Astrocyte (in vitro differentiated cells and primary cell): ENCODE measurements at regions not wholly inside any gene's neighbourhood (a gene's known extent, or its start where the extent isn't known, plus 50 kb on each side); places are given as distances from the start of the nearest gene placed in this dataset.
A peak's percentile ranks its signal among the peaks of the same experiment; 100 is the strongest.

Experiments
- DNase-seq: peaks from one replicate; pipeline ENCODE4 v3.0.0-alpha.2; 2010; ENCODE audit warnings: low read depth
- FAIRE-seq: peaks from 2 replicates; lab custom pipeline; 2011; peaks lifted over from hg19 to GRCh38; lab: Jason Lieb, UNC
- H2AFZ ChIP-seq: 2 replicates; pipeline ENCODE4 v1.6.0; 2012; ENCODE audit warnings: low read depth, low read length, inconsistent platforms
- H3K27ac ChIP-seq: 2 replicates; pipeline ENCODE4 v1.5.1; 2011; ENCODE audit warnings: low read depth, low read length, inconsistent platforms
- H3K27me3 ChIP-seq: 2 replicates; pipeline ENCODE4 v1.6.0; 2011; ENCODE audit warnings: low read length, inconsistent platforms; ENCODE audit not compliant: insufficient read depth
- H3K36me3 ChIP-seq: 2 replicates; pipeline ENCODE4 v1.5.1; 2011; ENCODE audit warnings: low read length, inconsistent platforms; ENCODE audit not compliant: insufficient read depth
- H3K4me1 ChIP-seq: 2 replicates; pipeline ENCODE4 v1.5.1; 2011; ENCODE audit warnings: low read length, inconsistent platforms; ENCODE audit not compliant: insufficient read depth
- H3K4me2 ChIP-seq: 2 replicates; pipeline ENCODE4 v1.6.0; 2012; ENCODE audit warnings: low read length, inconsistent platforms
- H3K4me3 ChIP-seq: 2 replicates; pipeline ENCODE4 v1.5.1; 2011; ENCODE audit warnings: low read depth, mild to moderate bottlenecking, low read length, inconsistent platforms; ENCODE audit not compliant: insufficient read depth
- H3K79me2 ChIP-seq: 2 replicates; pipeline ENCODE4 v1.6.0; 2012; ENCODE audit warnings: mild to moderate bottlenecking, low read length, inconsistent platforms; ENCODE audit not compliant: insufficient read depth
- H3K9ac ChIP-seq: 2 replicates; pipeline ENCODE4 v1.6.0; 2012; ENCODE audit warnings: mild to moderate bottlenecking, low read length, inconsistent platforms
- H3K9me3 ChIP-seq: 2 replicates; pipeline ENCODE4 v1.5.1; 2012; ENCODE audit warnings: low read depth, mild to moderate bottlenecking, low read length, inconsistent platforms; ENCODE audit not compliant: insufficient read depth
- H4K20me1 ChIP-seq: 2 replicates; pipeline ENCODE4 v1.6.0; 2012; ENCODE audit warnings: low read length, inconsistent platforms; ENCODE audit not compliant: insufficient read depth
- H3K27ac Mint-ChIP-seq: one replicate; pipeline ENCODE4 v1.8.0; 2021; ENCODE audit warnings: mild to moderate bottlenecking, mixed read lengths; ENCODE audit not compliant: unreplicated experiment
- H3K27me3 Mint-ChIP-seq: one replicate; pipeline ENCODE4 v1.8.0; 2021; ENCODE audit warnings: low read depth, mixed read lengths; ENCODE audit not compliant: unreplicated experiment
- H3K36me3 Mint-ChIP-seq: one replicate; pipeline ENCODE4 v1.8.0; 2021; ENCODE audit warnings: low read depth, mixed read lengths; ENCODE audit not compliant: unreplicated experiment
- H3K4me1 Mint-ChIP-seq: one replicate; pipeline ENCODE4 v1.8.0; 2021; ENCODE audit warnings: low read depth, mixed read lengths; ENCODE audit not compliant: unreplicated experiment
- H3K4me3 Mint-ChIP-seq: one replicate; pipeline ENCODE4 v1.8.0; 2021; ENCODE audit warnings: mild to moderate bottlenecking, moderate library complexity, mixed read lengths; ENCODE audit not compliant: unreplicated experiment
- H3K9me3 Mint-ChIP-seq: one replicate; pipeline ENCODE4 v1.8.0; 2021; ENCODE audit warnings: mild to moderate bottlenecking, mixed read lengths; ENCODE audit not compliant: unreplicated experiment
- EZH2 ChIP-seq: IDR thresholded peaks from 2 replicates; pipeline ENCODE4 v1.6.1; 2012; ENCODE audit warnings: mild to moderate bottlenecking, low read length, inconsistent platforms; ENCODE audit not compliant: insufficient read depth
- TF ChIP-seq, protein P1 (sequence below): IDR thresholded peaks from 2 replicates; pipeline ENCODE4 v1.5.1; 2011; ENCODE audit warnings: low read depth, mild to moderate bottlenecking, inconsistent platforms, low read length, moderate library complexity; ENCODE audit not compliant: insufficient read depth

DNA sequence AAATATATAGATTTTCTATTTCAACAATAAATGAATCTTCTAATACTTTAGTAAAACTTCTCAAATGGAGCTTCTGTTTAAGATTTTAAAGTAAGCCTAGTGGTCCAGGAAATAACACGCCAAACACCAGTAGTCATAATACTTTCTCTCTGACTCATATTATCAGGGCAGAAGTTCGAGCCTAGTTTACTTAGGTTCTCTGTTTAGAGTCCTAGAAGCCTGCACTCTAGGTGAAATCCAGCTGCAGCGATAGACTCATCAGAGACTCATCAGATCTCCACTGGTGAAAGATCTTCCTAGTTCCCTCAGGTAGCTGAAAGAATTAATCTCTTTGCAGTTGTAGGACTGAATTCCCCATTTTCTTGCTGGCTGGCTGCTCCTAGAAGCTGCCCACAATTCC lies 552.5 kb upstream of the ROBO2 start:
- no peaks in the 10 kb centered on the region for H3K36me3 ChIP-seq
- Mint-ChIP-seq H3K27ac (no peak overlapping the region), H3K4me3 (no peak overlapping the region), H3K36me3 (no peaks in the 10 kb centered on the region), H3K4me1 (peaks cover 7% of the 10 kb centered on the region), H3K9me3 (peaks cover 6% of the 10 kb centered on the region), H3K27me3 (no peaks in the 10 kb centered on the region)
- H3K27me3 ChIP-seq = no peaks in the 10 kb centered on the region
- no peak overlapping the region for H3K4me2 ChIP-seq
- no peaks in the 10 kb centered on the region for H4K20me1 ChIP-seq
- DNase-seq (no peak), FAIRE-seq (no peak)
- H3K4me1 ChIP-seq = no peaks in the 10 kb centered on the region
- TF ChIP-seq, protein P1, sequence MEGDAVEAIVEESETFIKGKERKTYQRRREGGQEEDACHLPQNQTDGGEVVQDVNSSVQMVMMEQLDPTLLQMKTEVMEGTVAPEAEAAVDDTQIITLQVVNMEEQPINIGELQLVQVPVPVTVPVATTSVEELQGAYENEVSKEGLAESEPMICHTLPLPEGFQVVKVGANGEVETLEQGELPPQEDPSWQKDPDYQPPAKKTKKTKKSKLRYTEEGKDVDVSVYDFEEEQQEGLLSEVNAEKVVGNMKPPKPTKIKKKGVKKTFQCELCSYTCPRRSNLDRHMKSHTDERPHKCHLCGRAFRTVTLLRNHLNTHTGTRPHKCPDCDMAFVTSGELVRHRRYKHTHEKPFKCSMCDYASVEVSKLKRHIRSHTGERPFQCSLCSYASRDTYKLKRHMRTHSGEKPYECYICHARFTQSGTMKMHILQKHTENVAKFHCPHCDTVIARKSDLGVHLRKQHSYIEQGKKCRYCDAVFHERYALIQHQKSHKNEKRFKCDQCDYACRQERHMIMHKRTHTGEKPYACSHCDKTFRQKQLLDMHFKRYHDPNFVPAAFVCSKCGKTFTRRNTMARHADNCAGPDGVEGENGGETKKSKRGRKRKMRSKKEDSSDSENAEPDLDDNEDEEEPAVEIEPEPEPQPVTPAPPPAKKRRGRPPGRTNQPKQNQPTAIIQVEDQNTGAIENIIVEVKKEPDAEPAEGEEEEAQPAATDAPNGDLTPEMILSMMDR = no peak
- H3K9ac ChIP-seq = no peak overlapping the region
- no peaks in the 10 kb centered on the region for H3K79me2 ChIP-seq
- H3K9me3 ChIP-seq = peaks cover 5% of the 10 kb centered on the region
- no peak overlapping the region for H3K4me3 ChIP-seq
- H3K27ac ChIP-seq = no peak overlapping the region
- no peak overlapping the region for H2AFZ ChIP-seq

GRCh38 chr3:76490064-76490463 lies 549.8 kb upstream of the ROBO2 start:
- no peak for FAIRE-seq
- no peaks in the 10 kb centered on the region for H4K20me1 ChIP-seq
- H3K27me3 ChIP-seq = no peaks in the 10 kb centered on the region
- Mint-ChIP-seq H3K27me3 (no peaks in the 10 kb centered on the region), H3K27ac (no peak overlapping the region), H3K9me3 (peaks cover 6% of the 10 kb centered on the region), H3K4me3 (no peak overlapping the region), H3K4me1 (peaks cover 7% of the 10 kb centered on the region), H3K36me3 (no peaks in the 10 kb centered on the region)
- peaks cover 5% of the 10 kb centered on the region for H3K9me3 ChIP-seq
- H3K36me3 ChIP-seq = no peaks in the 10 kb centered on the region
- H2AFZ ChIP-seq = no peak overlapping the region
- H3K9ac ChIP-seq = no peak overlapping the region
- no peak for DNase-seq
- H3K4me1 ChIP-seq = no peaks in the 10 kb centered on the region
- TF ChIP-seq, protein P1 = no peak
- TF ChIP-seq EZH2 = no peak
- H3K4me3 ChIP-seq = no peak overlapping the region
- H3K27ac ChIP-seq = no peak overlapping the region
- no peak overlapping the region for H3K4me2 ChIP-seq
- H3K79me2 ChIP-seq = no peaks in the 10 kb centered on the region

DNA sequence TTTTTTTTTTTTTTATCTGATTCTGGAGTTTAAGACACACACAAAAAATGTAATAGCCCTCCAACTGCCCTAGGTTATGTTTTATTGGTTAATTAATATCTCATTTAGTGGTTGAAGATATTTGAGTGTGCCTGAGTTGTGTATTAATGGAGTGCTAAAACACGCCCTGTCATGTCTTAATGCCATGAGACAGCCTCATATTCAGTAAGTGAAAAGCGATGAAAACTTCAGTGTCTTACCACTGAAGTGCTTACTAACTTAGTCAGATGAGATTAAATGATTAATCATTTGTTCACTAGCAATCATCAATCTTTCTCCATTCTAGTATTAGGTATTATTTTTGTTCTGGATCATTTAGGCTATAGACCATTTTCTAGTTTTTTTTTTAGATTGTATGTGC lies 544.7 kb upstream of the ROBO2 start:
- no peak overlapping the region for H3K9ac ChIP-seq
- H3K4me2 ChIP-seq = no peak overlapping the region
- TF ChIP-seq, protein P1 = no peak
- TF ChIP-seq EZH2 = no peak
- no peaks in the 10 kb centered on the region for H3K9me3 ChIP-seq
- no peaks in the 10 kb centered on the region for H3K36me3 ChIP-seq
- peaks cover 11% of the 10 kb centered on the region for H3K4me1 Mint-ChIP-seq
- no peaks in the 10 kb centered on the region for H3K36me3 Mint-ChIP-seq
- DNase-seq (no peak), FAIRE-seq (no peak)
- H3K9me3 Mint-ChIP-seq = peaks cover 7% of the 10 kb centered on the region
- H4K20me1 ChIP-seq = no peaks in the 10 kb centered on the region
- H2AFZ ChIP-seq = no peak overlapping the region
- no peaks in the 10 kb centered on the region for H3K27me3 Mint-ChIP-seq
- H3K79me2 ChIP-seq = no peaks in the 10 kb centered on the region
- no peak overlapping the region for H3K27ac ChIP-seq
- H3K4me3 ChIP-seq = no peak overlapping the region
- no peaks in the 10 kb centered on the region for H3K4me1 ChIP-seq
- H3K4me3 Mint-ChIP-seq = no peak overlapping the region
- H3K27ac Mint-ChIP-seq = peak overlapping the region; percentile 6
- H3K27me3 ChIP-seq = no peaks in the 10 kb centered on the region
